DND-41 (cell line): ENCODE measurements at regions not wholly inside any gene's neighbourhood (a gene's known extent, or its start where the extent isn't known, plus 50 kb on each side); places are given as distances from the start of the nearest gene placed in this dataset.

Experiments used
- EZH2 ChIP-seq: IDR thresholded peaks from 3 replicates; pipeline ENCODE4 v1.6.1; 2012; ENCODE audit warnings: borderline replicate concordance, low read depth, mild to moderate bottlenecking, moderate library complexity, low read length, inconsistent platforms; ENCODE audit not compliant: severe bottlenecking
- TF ChIP-seq, protein P1 (sequence below): IDR thresholded peaks from 2 replicates; pipeline ENCODE4 v1.5.1; 2012; ENCODE audit warnings: borderline replicate concordance, low read length, moderate library complexity, mild to moderate bottlenecking; ENCODE audit not compliant: poor library complexity, severe bottlenecking; ENCODE audit errors: extremely low read depth

DNA sequence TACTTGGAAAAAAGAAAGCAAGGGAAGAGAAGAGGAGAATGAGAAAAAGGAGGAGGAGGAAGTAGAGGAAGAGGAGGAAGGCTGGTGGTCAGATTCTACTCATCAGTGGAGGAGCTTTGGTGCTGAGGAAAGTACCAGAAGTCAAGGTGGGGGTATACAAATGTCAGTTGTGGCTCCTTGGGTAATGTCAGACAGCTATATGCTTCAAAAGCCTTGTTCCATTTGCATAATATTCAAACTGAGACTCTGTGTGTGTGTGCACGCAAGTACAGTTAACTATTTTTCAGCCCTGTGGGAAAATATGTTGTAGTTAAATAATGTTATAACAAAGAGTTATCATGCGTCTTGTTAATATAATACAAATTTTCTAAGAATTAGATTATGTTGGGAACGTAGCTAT is 609.7 kb downstream of the PDCD6IP start:
- TF ChIP-seq, protein P1, sequence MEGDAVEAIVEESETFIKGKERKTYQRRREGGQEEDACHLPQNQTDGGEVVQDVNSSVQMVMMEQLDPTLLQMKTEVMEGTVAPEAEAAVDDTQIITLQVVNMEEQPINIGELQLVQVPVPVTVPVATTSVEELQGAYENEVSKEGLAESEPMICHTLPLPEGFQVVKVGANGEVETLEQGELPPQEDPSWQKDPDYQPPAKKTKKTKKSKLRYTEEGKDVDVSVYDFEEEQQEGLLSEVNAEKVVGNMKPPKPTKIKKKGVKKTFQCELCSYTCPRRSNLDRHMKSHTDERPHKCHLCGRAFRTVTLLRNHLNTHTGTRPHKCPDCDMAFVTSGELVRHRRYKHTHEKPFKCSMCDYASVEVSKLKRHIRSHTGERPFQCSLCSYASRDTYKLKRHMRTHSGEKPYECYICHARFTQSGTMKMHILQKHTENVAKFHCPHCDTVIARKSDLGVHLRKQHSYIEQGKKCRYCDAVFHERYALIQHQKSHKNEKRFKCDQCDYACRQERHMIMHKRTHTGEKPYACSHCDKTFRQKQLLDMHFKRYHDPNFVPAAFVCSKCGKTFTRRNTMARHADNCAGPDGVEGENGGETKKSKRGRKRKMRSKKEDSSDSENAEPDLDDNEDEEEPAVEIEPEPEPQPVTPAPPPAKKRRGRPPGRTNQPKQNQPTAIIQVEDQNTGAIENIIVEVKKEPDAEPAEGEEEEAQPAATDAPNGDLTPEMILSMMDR = no peak
- TF ChIP-seq EZH2 = no peak
